Mammary epithelial cell (primary cell): ENCODE measurements at regions not wholly inside any gene's neighbourhood (a gene's known extent, or its start where the extent isn't known, plus 50 kb on each side); places are given as distances from the start of the nearest gene placed in this dataset.

Experiments
- CTCF ChIP-seq, 2 donors: IDR thresholded peaks in 1 of 2; conservative IDR thresholded peaks in 1 of 2; 2 replicates each; pipeline ENCODE4 v1.5.1; 2011 to 2012; ENCODE audit warnings: inconsistent platforms in 2 of 2, low read length in 2 of 2, mild to moderate bottlenecking in 2 of 2, control low read depth in 1 of 2, low read depth in 1 of 2; ENCODE audit not compliant: insufficient read depth in 1 of 2; ENCODE audit errors: extremely low read depth in 1 of 2
- EZH2 ChIP-seq: IDR thresholded peaks from 2 replicates; pipeline ENCODE4 v1.6.1; 2012; ENCODE audit warnings: low read length, inconsistent platforms, borderline replicate concordance

GRCh38 chr5:121251954-121252353 lies 599.7 kb upstream of the FTMT start:
- TF ChIP-seq CTCF (conservative IDR thresholded peaks at IDR 0.05 in 1 of 2, IDR thresholded peaks at IDR 0.05 in 1 of 2; ENCODE audit: extremely low read depth in 1 of 2, insufficient read depth in 1 of 2, low read depth in 1 of 2, low read length in 2 of 2) (no peak), EZH2 (no peak)
